ENCODE measurements at regions not wholly inside any gene's neighbourhood (a gene's known extent, or its start where the extent isn't known, plus 50 kb on each side); places are given as distances from the start of the nearest gene placed in this dataset.
A peak's percentile ranks its signal among the peaks of the same experiment; 100 is the strongest.
"Not testable (repeated sequence)": the region's sequence is repeated elsewhere in the genome, so short reads cannot be mapped to it uniquely, and the experiment has no call there.

DNA sequence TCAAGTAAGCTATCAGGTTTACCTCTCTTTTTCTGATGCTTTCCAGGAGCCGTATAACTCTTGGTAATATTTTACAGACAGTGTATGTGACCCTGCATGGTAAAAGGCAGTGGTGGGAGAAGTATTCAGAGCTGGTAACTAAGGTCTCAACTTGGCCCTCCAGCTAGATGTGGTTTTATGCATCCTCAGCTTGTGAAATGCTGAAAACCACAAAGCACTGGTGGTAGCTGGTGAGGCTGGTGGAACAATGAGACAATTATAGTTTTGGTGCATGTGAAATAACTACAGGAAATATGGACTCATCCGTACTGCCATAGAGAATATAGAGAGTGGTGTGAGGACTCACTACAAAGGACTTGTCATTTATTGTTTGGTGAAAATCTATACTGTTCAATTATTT is 383.0 kb upstream of the PCDH15 start:
- peak; percentile 85 for DNase-seq (ENCODE audit: low read depth)

DNA sequence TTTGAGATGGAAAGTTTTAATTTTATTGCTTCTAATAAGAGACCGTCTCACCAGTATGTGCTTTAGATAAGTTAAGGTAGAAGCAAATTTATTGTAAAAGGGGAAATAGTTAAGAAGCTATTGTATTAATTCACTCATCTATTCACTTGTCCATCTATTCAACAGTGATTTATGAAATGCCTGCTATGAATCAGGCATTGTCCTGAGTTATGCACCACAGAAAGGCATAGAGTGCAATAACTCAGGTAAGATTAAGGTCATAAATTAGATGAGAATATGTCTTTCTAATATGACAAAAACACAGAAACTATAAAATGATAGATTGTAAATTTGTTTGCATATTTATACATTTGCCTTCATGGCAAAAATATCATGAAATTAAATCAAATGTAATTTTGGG is 379.3 kb upstream of the PCDH15 start:
- Histone ChIP-seq H3K4me3 (ENCODE audit: low read depth, low read length) (no peak overlapping the region), H3K27me3 (ENCODE audit: control insufficient read depth, insufficient read depth, low read length) (no peaks in the 10 kb centered on the region), H3K36me3 (ENCODE audit: control insufficient read depth, insufficient read depth, low read length) (no peaks in the 10 kb centered on the region)
- DNase-seq (ENCODE audit: low read depth) = no peak
- TF ChIP-seq, protein P1, sequence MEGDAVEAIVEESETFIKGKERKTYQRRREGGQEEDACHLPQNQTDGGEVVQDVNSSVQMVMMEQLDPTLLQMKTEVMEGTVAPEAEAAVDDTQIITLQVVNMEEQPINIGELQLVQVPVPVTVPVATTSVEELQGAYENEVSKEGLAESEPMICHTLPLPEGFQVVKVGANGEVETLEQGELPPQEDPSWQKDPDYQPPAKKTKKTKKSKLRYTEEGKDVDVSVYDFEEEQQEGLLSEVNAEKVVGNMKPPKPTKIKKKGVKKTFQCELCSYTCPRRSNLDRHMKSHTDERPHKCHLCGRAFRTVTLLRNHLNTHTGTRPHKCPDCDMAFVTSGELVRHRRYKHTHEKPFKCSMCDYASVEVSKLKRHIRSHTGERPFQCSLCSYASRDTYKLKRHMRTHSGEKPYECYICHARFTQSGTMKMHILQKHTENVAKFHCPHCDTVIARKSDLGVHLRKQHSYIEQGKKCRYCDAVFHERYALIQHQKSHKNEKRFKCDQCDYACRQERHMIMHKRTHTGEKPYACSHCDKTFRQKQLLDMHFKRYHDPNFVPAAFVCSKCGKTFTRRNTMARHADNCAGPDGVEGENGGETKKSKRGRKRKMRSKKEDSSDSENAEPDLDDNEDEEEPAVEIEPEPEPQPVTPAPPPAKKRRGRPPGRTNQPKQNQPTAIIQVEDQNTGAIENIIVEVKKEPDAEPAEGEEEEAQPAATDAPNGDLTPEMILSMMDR (IDR thresholded peaks at IDR 0.05; ENCODE audit: insufficient read depth, low read length, poor library complexity, severe bottlenecking) = no peak

More for the DNA sequence above, 383.0 kb upstream of the PCDH15 start:
- no peaks in the 10 kb centered on the region for H3K27me3 ChIP-seq (ENCODE audit: control insufficient read depth, insufficient read depth, low read length)
- no peaks in the 10 kb centered on the region for H3K36me3 ChIP-seq (ENCODE audit: control insufficient read depth, insufficient read depth, low read length)
- TF ChIP-seq, protein P1 (IDR thresholded peaks at IDR 0.05; ENCODE audit: insufficient read depth, low read length, poor library complexity, severe bottlenecking) = no peak
- H3K4me3 ChIP-seq (ENCODE audit: low read depth, low read length) = no peak overlapping the region

DNA sequence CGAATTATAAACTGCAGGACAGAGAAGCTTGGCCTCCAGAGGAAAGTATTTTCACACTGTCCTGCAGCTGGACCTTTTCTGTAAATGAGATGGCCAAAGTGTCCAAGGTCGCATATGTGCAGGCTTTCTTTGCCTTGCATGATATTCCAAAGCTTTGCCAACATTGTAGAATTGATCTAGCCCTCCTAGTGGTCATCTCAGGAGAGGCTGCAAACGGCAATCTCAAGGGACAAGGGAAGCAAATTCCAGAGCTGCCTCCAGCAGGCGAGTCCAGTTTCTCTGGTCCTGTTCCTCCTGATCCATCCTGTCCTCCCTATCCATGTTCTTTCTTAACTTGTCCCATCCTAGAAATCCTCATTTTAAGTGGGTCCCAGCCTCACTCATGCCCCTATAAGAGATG is 373.4 kb upstream of the PCDH15 start:
- DNase-seq (ENCODE audit: low read depth) = no peak
- TF ChIP-seq, protein P1 (IDR thresholded peaks at IDR 0.05; ENCODE audit: insufficient read depth, low read length, poor library complexity, severe bottlenecking) = peak; percentile 25
- Histone ChIP-seq H3K27me3 (ENCODE audit: control insufficient read depth, insufficient read depth, low read length) (no peaks in the 10 kb centered on the region), H3K36me3 (ENCODE audit: control insufficient read depth, insufficient read depth, low read length) (no peaks in the 10 kb centered on the region), H3K4me3 (ENCODE audit: low read depth, low read length) (no peak overlapping the region)

DNA sequence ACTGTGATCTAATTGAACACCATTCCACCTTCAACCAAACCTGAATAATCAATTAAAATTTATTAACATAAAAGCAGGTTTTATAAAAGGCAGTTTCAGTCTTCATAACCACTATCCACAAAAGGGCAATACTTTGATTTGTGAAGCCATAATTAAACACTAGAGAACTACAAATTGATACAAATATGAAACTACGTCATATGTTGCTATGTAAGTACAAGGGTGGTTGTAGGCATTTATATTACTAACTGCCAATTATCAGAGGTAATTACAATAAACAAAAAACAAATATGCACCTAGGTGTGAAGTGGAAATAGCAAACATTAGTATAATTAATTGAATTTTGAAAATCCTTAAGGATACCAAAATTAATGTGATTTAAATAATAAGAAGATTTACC is 368.5 kb upstream of the PCDH15 start:
- no peaks in the 10 kb centered on the region for H3K27me3 ChIP-seq (ENCODE audit: control insufficient read depth, insufficient read depth, low read length)
- no peak overlapping the region for H3K4me3 ChIP-seq (ENCODE audit: low read depth, low read length)
- no peak for DNase-seq (ENCODE audit: low read depth)
- TF ChIP-seq, protein P1 (IDR thresholded peaks at IDR 0.05; ENCODE audit: insufficient read depth, low read length, poor library complexity, severe bottlenecking) = no peak
- no peaks in the 10 kb centered on the region for H3K36me3 ChIP-seq (ENCODE audit: control insufficient read depth, insufficient read depth, low read length)

DNA sequence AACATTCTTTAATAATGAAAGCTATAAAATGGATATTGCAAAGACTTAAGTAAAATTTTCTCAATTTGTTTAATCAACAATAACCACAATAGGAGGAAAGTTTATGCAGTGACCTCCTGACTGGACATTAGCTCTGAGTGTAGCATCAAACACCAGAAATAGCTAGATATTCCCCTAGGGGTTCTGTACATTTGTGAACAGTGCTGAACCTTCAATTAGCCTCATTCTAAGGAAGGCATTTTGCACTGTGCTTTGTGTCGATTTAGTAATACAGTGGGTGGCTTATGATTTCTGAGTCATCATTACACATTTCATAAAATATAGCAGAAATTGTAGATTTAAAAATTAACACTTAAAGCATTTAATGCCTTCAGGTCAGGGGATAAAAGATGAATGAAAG is 367.3 kb upstream of the PCDH15 start:
- DNase-seq (ENCODE audit: low read depth) = no peak
- TF ChIP-seq, protein P1 (IDR thresholded peaks at IDR 0.05; ENCODE audit: insufficient read depth, low read length, poor library complexity, severe bottlenecking) = no peak
- Histone ChIP-seq H3K36me3 (ENCODE audit: control insufficient read depth, insufficient read depth, low read length) (no peaks in the 10 kb centered on the region), H3K27me3 (ENCODE audit: control insufficient read depth, insufficient read depth, low read length) (no peaks in the 10 kb centered on the region), H3K4me3 (ENCODE audit: low read depth, low read length) (no peak overlapping the region)

DNA sequence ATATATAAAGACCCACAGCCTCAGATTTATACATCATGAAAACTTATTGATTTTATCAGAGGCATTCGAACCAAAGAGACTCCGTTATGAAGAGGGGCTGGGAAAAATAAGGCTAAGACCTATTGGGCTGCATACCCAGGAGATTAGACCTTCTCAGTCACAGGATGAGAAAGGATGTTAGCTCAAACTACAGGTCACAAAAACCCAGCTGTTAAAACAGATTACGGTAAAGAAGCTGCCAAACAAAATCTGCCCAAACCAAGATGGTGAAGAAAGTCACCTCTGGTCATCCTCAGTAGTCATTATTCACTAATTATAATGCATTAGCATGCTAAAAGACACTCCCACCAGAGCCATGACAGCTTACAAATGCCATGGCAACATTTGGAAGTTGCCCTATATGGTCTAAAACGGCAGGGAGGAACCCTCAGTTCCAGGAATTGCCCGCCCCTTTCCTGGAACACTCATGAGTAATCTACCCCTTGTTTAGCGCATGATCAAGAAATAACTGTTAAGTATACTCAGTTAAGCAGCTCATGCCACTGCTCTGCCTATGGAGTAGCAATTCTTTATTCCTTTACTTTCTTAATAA is 362.5 kb upstream of the PCDH15 start:
- DNase-seq (ENCODE audit: low read depth) = no peak
- Histone ChIP-seq H3K4me3 (ENCODE audit: low read depth, low read length) (no peak overlapping the region), H3K27me3 (ENCODE audit: control insufficient read depth, insufficient read depth, low read length) (no peaks in the 10 kb centered on the region), H3K36me3 (ENCODE audit: control insufficient read depth, insufficient read depth, low read length) (no peaks in the 10 kb centered on the region)
- TF ChIP-seq, protein P1 (IDR thresholded peaks at IDR 0.05; ENCODE audit: insufficient read depth, low read length, poor library complexity, severe bottlenecking) = no peak

DNA sequence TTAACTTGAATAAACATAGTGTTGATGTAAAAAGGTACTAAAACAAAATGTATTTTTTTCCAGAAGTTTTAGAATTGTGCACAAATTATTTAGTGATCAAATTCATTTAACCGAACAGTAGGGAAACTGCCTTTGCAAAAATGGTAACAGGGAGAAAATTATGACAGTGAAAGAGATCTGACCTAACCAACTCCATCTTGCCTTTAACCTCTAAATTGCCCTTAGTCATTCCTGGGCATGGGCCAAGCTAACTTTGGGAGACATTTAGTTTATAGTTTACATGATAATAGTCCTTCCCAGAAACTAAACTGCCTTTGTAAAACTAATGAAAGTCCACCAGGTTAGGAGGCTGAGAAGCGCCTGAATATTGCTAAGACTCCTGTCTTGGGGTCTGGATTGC is 361.3 kb upstream of the PCDH15 start:
- not testable (repeated sequence) for DNase-seq (ENCODE audit: low read depth); H3K4me3 ChIP-seq (ENCODE audit: low read depth, low read length); H3K27me3 ChIP-seq (ENCODE audit: control insufficient read depth, insufficient read depth, low read length); H3K36me3 ChIP-seq (ENCODE audit: control insufficient read depth, insufficient read depth, low read length)

Data from kidney epithelial cell (primary cell).